TTC549 (cell line): ENCODE measurements at regions not wholly inside any gene's neighbourhood (a gene's known extent, or its start where the extent isn't known, plus 50 kb on each side); places are given as distances from the start of the nearest gene placed in this dataset.

ENCODE experiments used
- FAIRE-seq: peaks from 2 replicates; lab custom pipeline; 2012; peaks lifted over from hg19 to GRCh38; lab: Jason Lieb, UNC

GRCh38 chr21:18959817-18960216 is 556.2 kb upstream of the TMPRSS15 start:
- no peak for FAIRE-seq

DNA sequence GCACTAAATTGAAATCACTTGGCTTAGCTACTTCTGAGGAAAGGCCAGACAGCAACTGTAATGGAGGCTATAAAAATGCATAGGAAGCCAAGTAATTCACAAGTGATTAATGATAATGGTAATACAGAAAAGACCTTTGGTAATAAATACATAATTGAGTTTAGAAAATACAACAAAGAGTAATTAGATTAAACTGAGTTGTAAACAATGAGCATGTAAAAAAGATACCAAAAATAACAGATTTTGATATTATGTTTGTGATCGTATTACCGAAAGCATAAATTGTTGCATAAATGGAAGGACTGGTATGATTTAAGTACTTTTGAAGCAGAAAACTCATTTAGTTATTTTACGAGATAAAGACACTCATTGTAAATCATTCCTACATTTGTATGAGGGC is 556.7 kb upstream of the TMPRSS15 start:
- FAIRE-seq = no peak

DNA sequence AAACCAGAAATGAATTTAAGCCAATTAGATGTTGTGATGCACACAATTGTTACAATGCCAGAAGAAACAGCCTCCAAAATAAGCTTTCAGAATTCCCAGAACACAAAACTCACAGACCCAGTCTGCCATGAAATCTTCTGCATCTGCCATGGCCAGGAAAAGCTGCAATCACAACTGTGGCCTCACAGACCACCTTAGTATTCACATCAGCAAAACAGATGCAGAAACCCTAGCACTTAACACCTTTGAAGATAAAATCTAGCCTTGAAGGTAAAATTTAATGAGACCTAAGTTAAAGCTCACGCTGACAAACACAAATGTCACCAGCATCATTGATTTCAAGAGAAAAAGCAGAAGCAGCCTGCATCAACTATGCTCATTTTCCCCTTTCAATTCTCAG is 566.8 kb upstream of the TMPRSS15 start:
- FAIRE-seq = no peak

GRCh38 chr21:18970941-18971340 is 567.4 kb upstream of the TMPRSS15 start:
- FAIRE-seq = no peak

DNA sequence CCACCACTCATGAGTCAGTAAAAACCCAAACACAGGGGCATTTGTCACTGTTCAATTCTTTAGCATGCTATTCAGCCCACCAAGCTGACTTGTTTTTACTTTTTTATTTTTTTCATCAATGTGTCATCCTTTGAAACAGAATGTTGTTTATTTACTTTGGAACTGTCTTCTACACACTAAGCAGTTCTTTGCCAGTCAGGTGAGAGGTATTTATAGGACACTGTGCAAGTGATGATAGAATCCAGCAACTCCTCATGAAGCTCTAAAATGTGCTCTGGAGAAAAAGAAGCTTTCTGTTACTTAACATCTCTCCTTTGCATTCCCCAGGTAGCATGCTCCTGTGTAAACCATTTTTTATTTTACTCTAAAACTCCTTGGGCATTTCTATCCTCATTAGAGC is 582.0 kb upstream of the TMPRSS15 start:
- FAIRE-seq = no peak

- no peak for FAIRE-seq
Measured at GRCh38 chr21:18986197-18986596, 582.6 kb upstream of the TMPRSS15 start.

DNA sequence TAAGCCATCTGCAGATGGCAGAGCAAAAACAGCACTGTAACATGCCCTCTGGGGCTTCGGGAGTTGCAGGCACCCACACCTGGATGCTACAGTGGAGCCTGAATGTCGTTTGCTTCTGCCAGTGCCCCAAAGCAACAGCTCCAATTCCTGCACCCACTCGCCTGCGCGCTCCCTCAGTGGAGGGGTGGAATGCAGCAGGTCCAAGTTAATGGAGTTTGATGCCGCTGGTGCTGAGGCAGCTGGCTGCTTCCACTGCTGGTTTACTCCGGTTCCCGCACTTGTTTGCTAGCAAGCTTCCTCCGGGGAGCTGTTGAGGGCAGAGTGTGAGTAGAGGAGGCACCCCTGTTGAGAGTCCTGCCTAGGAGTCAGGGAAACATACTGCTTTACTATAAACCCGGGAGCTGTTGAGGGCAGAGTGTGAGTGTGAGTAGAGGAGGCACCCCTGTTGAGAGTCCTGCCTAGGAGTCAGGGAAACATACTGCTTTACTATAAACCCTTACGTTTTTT is 584.0 kb upstream of the TMPRSS15 start:
- no peak for FAIRE-seq

GRCh38 chr21:18989953-18990495 is 586.4 kb upstream of the TMPRSS15 start:
- no peak for FAIRE-seq

DNA sequence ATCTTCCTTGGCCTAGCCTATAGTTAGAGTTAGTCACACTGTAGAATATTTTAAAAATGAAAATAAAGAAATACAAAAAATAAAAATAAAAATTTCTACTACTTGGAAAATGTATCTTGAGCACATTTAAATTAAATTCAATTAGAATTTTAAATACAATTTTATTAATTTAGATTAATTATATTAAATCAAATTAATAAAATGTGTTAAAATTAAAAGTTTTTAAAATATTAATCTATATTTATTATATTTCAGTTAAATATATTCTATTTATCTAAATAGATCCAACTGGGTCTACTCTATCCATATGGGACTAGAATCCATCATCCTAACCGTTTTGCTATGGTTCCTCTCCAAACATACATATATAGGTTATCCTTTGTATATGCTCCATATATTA is 588.3 kb upstream of the TMPRSS15 start:
- peak; percentile 70 for FAIRE-seq

DNA sequence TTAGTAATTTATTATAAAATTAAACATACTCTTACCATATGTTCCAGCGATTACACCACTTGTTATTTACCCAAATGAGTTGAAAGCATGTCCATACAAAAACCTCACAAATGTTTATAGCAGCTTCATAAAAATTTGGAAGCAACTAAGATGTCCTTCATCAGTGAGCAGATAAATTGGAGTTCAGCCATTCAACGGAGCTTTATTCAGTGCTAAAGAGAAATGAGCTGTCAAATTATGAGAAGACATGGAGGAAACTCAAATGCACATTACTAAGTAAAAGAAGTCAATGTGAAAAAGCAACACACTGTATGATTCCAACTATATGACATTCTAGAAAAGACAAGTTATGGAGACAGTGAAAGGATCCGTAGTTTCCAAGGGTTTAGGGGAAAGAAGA is 606.7 kb upstream of the TMPRSS15 start:
- FAIRE-seq = no peak

DNA sequence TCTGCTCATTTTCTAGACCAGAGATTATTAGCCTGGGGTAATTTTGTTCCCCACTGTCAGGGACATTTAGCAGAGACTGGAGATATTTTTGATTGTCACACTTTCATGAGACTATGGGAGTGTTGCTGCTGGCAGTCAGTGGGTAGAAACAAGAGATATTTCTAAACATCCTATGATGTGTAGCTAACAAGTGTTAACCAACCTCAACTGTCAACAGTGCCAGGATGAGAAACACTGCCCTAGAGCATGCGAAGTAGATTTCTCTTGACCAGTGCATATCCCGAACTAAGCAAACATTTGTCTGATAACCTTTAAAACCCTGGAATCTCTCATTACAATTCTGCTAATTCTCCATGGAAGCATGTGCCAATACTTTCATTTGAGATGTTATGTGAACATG is 607.4 kb upstream of the TMPRSS15 start:
- no peak for FAIRE-seq

- no peak for FAIRE-seq
Measured at GRCh38 chr21:19011451-19011850, 607.9 kb upstream of the TMPRSS15 start.

- FAIRE-seq = no peak
Measured at GRCh38 chr21:19013916-19014315, 610.3 kb upstream of the TMPRSS15 start.

DNA sequence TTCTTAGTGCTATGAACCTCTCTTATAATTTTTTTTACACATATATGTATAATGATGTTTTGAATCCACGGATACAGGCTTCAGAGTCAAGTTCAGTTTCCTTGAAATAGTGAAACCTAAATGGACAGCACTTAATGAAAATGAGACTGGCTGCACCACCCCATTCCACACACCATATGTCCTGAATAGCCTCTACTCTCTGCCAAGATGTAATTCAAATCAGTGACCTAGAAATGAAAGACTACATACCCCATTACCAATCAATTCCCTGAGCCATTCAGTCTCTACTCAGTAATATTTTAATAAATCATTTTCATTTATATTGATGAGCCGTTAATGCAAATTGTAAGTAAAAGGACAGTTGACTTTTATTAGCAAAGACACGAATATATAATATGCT is 614.9 kb upstream of the TMPRSS15 start:
- no peak for FAIRE-seq

DNA sequence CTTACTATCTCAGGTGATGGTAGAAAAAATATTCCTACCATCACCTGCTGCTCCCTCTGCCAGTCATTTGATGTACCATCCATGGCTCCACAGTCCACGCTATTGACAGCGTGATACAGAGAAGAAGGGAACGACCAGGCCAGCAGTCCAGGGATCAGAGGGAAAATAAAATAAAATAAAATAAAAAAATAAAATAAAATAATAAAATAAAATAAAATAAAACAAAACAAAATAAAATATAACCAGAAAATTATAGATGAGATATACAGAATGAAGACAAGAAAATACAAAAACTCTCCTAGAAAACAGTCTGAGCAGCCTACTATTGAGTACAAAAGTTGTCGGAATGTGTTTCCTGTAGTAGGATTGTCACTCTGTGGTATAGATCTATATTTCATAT is 619.4 kb upstream of the TMPRSS15 start:
- FAIRE-seq = no peak

GRCh38 chr21:19026911-19027310 is 623.3 kb upstream of the TMPRSS15 start:
- no peak for FAIRE-seq

DNA sequence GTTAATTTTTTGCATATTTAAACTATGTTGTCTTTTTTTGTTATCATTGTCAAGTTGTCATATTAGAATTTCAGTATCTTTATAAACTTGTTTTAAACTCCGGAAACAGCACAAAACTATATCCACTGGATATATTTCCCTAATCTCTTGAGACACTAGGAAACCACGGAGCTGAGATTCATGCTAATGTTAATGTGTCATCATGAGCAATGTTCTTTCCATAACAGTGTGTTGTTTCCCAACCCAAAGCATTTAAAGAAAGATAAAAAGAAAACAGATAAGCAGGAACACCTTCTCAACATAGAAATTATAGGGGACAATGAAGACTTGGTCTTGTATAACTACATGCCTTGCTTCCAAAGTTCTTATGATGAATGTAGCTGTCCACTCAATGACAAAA is 626.2 kb upstream of the TMPRSS15 start:
- FAIRE-seq = no peak

- FAIRE-seq = no peak
Measured at GRCh38 chr21:19031953-19032352, 628.4 kb upstream of the TMPRSS15 start.

- FAIRE-seq = no peak
Measured at GRCh38 chr21:19034041-19034440, 630.5 kb upstream of the TMPRSS15 start.

DNA sequence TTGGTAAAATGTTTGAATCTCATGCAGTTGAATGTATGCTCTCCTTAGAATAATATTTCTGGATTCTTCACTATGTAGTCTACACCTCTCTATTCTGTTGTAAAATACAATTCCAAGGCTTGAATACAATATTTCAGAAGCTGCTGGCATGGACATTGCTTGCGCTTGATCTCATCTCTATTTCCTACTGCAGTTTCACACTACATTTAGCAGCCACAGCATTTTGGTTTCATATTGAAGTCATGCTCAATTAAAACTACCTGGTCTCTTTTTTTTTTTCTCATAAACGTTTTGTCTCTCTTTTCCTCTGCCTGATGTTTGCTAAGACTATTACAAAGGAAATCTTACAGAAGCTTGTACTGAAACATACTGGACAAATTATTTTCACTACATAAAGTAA is 631.0 kb upstream of the TMPRSS15 start:
- FAIRE-seq = no peak

DNA sequence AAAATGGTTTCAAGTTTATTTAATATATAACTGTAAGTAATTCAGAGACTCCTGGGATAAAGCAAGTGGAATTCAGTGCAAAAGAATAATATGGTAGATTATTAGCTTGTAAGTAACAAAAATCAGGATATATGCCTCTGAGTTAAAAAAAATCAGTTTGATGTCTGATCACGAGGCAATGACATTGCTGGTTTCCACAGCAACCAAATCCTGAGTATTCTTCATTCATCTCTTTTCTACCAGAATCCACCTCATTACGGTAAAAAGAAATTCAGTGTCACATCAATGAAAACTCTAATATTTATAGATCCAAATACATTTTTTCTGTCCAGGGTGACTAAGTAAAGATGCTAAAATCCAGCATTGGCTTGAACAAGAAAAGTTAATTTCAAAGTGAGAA is 642.3 kb upstream of the TMPRSS15 start:
- FAIRE-seq = no peak

DNA sequence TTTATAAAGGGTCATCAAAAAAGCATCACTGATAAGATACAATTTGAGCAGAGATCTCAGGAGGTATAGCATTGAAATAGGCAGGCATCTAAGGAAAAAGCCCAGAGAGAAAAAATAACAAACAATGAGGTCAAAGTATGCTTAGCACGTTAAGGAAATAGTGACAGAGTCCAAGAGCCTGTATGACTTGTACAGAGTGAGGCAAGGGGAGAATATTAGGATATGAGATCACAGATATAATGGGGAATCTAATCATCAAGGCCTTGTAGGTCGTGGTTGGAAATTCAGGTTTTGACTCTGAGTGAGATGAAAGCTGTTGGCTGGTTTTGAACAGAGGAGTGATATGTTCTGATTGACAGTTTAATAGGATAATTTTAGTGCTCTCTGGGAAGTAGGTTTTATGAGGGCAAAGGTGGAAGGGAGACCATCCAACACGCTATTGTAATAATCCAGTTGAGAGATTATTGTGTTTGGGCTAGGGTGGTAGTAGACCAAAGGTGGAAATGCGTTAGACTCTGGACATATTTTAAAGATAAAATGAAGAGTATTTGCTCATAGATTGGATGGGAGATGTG is 644.6 kb upstream of the TMPRSS15 start:
- no peak for FAIRE-seq

DNA sequence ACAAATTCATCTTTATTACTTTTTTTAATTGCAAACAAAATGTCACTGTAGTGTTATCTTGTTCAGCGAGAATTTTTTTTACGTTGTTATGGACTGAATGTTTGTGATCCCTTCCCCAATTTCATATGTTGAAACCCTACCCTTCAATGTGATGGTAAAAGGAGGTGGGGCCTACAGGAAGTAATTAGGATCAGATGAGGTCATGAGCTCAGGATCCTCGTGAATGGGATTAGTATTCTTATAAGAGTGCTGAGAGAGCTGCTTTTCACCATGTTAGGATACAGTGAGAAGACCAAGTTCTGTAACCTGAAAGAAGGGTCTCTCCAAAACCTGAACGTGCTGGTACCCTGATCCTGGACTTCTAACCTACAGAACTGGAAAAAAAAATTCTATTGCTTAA is 646.0 kb upstream of the TMPRSS15 start:
- FAIRE-seq = no peak

DNA sequence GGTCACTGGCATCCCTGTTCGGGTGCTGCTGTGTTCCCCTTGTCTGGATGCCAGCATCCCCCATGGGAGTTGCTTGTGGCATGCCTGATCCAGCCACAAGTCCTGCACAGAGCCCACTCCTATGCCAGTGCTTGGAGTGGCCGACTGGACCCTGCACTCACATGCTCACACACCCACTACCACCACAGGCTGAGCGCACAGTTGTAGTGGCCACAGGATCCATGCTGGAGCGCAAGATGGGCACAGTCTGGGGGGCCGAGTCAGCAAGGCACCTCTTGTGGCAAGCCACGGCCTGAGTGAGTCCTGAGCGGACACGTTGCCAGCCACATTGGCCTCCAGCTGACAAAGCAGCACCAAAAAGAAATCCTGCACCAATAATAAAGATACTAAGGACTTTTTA is 661.6 kb upstream of the TMPRSS15 start:
- FAIRE-seq = no peak

- no peak for FAIRE-seq
Measured at GRCh38 chr21:19076031-19076430, 672.4 kb upstream of the TMPRSS15 start.
